ENCODE measurements at regions not wholly inside any gene's neighbourhood (a gene's known extent, or its start where the extent isn't known, plus 50 kb on each side); places are given as distances from the start of the nearest gene placed in this dataset.

DNA sequence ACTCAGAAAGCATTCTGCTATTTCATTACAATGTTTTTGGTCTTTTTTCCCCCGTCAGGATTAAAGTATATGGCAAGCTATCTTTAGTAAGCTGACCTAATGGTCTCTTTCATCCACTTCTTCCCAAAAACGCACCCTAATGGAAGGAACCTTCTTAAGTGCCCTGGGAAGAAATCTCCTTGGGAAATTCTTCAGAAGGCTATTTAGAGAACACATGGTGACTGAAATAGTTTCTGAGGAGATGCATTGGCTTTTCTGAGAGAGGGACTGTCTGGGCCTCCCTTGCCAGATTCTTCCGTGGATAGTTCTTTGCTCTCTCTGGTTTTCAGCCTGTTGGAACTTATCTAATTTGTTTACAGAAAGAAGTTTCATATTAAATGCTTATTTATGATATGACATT is 524.1 kb upstream of the MEF2C start:
- DNase-seq (ENCODE audit: low spot score), result no peak

DNA sequence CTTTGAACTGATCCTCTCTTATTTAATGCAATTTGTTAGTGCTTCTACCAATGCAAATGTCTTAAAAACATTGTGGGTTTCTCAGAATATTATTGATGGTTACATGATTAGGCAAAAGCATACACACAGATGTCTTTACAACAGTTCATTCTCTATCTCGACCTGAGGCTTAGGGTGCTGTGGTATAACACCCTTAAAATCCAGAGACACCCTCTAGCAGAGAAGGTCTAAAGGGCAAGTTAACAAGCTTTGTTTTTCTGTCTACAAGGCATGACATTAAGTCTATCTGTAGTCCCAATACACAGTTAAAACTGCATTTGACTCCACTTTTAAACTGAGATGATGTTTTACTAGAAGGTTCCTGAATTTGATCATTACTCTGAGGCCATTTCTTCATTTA is 518.7 kb upstream of the MEF2C start:
- DNase-seq (ENCODE audit: low spot score), result no peak

DNA sequence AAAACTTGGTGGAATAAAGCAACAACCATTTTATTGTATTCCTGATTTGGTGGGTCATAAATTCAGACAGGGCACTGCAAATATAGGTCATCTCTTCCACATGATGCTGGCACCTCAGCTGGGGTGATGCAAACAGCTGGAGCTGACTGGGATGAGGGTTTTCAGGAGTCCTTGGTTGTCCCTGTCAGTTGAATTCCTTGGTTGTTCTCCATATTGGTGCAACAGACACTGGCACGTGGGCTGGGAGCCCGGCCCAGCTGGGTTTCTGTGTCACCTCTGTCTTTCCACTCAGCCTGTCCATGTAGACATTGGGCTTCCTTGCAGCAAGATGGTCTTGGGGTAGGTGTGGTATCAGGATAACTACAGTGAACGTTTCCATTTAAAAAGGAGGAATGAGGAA is 518.0 kb upstream of the MEF2C start:
- DNase-seq (ENCODE audit: low spot score), result no peak

DNA sequence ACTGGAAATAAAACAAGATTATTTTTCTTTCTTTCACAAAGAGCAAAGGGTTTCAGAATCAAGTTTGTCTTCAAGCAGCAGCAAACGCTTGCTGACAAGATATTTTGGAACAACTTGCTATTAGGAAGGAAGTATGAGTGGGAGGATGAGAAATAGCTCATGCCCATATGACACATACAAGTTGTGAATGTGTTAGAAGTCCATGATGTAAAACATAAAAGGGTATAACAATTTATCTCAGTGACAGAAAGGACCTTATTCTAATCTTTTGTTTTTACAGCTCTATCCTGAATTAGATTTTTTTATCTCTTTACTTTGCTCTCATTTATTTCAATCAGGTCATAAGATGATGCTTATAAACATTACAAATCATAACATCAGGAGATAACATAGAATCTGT is 516.6 kb upstream of the MEF2C start:
- no peak for DNase-seq (ENCODE audit: low spot score)

DNA sequence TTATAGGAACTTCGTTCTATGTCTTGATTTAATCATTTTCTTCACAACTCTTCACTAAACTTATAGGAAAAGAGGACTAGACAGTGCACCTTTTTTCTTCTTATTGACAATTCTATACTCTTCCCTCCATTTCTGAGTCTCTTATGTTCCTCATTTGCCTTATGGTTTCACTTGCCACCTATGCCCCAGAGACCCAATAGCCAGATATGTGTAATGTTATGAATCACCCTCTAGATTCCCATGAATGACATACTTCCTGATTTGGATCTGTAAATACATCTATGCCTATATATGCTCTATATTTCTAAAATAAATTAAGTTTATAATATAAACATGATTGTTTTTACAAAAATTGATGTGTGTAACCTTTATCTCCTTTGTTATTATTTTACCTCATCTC is 514.1 kb upstream of the MEF2C start:
- DNase-seq (ENCODE audit: low spot score), result no peak

DNA sequence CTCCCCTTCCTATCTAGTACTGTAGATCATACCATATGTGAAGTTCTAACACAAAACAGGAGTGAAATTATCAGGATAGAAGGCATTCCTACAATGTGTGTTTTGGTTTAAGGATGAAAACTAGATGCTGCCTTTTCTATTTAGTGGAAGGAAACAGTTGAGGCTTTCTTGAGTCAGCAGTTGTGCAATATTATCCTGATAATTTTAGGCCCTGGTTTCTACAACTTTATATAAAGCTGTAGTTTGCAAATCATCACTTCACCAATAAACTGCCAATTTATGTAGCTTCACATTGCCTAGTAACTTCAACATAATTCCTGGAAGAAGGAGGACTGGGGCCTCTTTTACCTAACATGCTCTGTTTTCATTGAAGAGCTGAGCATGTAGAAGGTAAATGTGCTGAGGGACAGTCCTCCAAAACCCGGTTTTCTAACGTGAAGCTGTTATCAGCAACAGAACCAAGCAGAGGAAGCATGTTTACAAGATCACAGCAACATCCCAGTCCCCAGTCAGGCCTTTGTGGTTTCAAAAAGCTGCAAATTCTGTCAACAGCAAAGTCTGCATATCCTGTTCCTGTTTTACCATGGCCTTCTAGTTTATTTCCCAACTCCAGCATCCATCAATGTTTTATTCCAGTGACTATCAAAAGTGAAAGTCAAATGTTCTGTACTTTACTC is 513.4 kb upstream of the MEF2C start:
- no peak for DNase-seq (ENCODE audit: low spot score)

DNA sequence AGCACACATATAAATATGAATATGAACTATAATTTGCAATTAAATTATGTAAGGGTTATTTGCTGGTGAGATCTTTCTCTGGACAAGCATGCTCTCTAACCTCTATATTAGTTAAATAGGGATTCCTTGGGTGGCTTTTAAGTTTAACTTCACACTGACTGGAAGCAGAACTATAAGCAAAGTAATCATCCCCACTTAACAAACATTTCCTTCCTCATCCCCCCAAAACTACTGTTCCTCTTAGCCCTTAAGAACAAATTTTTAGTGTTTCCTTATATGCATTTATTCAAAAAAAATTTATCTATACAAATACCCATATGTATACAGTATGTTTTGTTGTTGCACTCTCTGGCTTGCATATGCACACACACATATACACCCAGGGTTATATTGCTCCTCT is 512.1 kb upstream of the MEF2C start:
- DNase-seq (ENCODE audit: low spot score), result no peak

DNA sequence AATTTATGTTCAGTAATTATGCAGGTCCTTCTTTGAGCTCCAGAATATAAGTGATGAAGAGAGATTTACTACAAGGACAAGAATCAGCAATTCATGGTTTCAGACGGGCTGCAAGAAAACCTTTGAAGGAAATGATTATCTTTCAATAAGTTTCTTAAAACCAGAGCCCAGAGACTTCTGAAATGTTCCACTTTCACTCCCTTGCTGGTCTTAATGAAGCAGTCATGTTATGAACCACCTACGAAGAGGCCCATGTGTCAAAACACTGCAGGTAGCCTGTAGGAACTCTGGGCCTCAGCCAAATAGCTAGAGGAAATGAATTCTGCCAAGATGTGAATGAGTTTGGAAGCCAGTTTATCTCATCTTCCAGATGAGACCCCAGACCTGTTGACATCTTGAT is 505.9 kb upstream of the MEF2C start:
- no peak for DNase-seq (ENCODE audit: low spot score)

DNA sequence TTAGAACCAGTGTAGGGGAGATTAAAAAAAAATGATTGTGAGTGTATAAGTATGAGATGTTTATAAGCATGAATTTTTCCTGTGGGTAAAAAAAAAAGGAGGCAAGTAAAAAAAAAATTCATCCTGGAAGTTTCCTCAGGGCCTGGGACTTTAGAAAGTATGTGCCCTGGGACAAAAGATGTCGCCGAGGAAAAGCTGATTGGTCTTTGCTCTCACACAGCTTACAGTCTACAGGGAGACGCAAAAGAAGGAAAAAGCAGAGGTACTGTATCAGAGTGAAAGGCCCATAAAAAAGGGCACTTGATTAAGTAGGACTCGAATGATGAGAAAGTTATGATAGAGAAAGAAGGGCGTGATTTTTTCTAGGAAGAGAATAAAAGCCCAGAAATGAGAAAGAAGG is 501.4 kb upstream of the MEF2C start:
- no peak for DNase-seq (ENCODE audit: low spot score)

DNA sequence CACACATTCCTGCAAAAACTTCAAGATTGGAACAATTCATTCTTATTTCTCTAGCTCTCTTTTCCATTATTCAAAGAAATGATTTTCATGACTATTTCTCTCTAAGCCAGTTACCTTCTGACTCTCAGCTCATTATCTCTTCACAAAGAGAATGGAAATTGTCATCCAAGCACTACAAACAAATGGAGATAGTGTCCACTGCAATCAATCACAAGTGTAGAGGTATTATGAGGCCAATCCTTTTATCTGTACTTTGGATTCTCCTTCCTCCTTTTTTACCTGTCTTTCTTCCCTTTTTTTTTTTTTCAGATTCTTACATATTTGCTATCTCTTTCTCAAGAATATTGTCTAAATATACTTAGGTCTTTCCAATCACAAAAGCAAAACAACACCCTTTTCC is 497.7 kb upstream of the MEF2C start:
- no peak for DNase-seq (ENCODE audit: low spot score)

DNA sequence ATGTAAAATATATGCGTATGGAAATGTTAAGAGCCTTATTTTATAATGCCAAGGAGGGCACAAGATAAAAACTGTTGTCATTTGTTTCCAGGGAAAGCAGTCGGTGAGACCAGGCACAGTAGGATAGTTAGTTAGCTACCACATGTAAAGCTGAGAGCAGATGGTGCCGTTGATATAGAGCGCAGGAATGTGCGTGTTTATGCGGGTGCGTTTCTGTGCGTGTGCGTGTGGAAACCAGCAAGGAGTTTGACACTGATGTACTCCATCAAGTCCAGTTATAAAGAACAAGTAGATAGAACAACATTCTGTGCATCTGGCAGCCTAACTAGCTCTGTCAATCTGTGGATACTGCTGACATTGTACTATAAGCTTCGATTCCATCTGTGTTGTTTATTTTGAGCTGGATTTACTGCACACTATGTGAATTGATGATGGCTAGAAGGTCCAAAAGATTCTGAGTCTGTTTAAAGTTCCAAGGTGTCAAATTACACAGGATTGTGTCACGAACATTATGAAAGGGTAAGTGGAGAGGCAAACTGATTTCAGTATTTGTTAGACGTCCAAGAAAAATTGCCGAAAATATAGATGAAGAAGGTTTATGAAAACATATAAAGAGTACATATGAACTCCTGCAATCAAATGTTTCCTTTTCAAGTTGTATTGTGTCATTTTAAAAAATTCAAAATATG is 494.9 kb upstream of the MEF2C start:
- no peak for DNase-seq (ENCODE audit: low spot score)

DNA sequence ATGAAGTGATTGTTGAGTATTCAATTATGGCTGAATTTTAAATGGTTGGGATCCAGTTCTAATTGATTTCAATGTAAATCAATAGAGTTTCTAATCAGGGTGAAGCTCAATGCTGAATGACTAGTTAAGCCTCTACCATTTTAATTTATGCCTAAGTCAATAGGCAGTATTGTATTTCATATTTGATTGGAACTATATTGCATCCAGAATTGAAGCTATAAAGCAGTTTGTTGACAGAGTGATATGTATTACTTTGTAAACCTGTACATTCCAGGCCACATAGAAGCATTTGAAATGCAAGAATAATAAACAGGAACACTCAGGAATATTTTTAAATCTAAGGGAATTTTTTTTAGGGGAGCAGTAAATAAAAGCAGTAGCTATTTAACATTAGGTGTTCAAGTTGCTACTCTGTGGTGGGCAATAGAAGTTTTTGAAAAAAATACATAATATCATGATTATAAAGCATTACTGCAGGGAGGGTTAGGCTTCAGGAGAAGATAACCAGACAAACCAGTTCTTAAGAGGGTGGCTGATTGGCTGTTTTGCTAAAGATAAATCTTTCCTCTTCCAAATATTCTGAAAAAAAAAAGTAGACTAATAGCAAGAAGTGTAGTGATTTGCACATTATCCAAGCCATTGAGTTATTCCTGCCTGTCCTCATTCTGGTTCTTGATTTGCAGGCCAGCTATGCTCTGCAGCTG is 492.0 kb upstream of the MEF2C start:
- DNase-seq (ENCODE audit: low spot score), result no peak

DNA sequence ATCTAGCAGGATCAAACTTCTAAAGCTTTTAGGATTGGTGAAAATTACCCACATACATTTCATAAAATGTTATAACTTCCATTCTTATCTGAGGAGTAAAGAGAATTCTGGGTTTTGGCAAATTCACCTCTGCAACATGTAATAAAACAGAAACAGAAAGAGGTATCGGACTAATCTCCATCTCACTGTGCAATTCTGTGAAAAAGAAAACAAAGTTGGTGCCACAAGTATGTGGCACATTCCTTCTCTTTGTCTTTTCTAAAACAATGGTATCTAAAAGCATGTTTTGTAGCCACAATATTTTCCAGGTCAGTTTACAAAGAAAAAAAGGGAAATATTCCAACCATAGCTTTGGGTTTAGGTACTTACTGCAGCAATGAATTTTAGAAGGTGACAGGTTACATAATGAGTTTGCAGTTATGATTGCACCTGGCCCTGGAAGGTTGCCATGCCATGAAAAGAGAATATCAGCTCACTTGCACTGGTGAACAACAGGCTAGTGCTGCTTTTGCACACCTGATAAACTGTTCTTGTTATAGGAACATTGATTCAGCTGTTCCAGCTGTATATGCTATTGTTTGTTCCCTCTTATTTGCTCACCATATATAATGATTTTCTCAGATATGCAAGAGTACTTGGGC is 491.3 kb upstream of the MEF2C start:
- DNase-seq (ENCODE audit: low spot score), result no peak

DNA sequence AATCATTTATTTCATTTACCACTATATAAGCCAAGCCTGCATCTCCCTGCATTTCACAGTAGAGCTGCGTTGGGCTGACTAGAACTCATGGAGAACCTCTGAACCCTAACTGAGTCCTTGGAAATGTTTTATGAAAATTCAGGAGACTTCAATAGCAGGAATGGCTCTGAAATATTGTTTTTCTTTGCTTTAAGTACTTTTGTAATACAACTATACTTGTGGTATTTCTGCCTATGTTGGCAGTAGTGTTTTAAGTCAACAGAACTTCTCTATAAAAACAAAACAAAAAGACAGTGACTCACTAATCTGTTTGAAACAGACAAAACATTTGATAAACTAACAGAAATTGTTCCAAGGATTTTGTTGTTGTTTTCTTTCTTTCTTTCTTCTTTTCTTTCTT is 489.2 kb upstream of the MEF2C start:
- DNase-seq (ENCODE audit: low spot score), result no peak

DNA sequence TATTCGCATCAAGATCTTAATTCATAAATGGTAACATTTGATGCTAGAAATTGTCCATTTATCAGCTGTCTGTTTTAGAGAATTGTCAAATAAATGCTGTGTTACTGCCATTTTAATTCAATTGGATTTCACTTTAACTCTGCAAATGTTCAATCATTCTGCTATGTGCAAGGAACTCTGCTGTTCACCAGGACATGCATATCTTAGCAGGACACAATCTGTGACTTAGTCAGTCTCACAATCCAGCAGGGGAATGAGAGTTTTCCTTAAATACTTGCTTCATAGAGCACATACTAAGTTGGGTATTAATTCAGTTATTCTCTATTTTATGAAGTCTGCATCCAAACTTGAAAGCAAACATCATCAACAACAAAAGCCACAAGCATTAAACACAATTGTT is 488.7 kb upstream of the MEF2C start:
- no peak for DNase-seq (ENCODE audit: low spot score)

DNA sequence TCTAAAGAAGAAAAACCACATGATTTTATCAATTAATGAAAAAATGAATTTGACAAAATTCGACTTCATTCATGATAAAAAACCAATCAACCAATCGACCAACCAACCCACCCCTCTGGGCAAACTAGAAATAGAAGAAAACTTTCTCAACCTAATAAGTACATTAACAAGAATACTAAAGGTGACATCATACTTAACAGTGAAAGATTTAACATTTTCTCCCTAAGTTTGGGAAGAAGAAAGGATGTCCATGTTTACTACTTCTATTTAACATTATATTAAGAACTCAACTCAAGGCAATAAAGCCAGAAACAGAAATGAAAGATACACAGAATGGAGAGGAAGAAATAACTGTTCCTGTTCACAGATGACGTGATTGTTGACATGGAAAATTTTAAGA is 476.1 kb upstream of the MEF2C start:
- DNase-seq (ENCODE audit: low spot score), result no peak

DNA sequence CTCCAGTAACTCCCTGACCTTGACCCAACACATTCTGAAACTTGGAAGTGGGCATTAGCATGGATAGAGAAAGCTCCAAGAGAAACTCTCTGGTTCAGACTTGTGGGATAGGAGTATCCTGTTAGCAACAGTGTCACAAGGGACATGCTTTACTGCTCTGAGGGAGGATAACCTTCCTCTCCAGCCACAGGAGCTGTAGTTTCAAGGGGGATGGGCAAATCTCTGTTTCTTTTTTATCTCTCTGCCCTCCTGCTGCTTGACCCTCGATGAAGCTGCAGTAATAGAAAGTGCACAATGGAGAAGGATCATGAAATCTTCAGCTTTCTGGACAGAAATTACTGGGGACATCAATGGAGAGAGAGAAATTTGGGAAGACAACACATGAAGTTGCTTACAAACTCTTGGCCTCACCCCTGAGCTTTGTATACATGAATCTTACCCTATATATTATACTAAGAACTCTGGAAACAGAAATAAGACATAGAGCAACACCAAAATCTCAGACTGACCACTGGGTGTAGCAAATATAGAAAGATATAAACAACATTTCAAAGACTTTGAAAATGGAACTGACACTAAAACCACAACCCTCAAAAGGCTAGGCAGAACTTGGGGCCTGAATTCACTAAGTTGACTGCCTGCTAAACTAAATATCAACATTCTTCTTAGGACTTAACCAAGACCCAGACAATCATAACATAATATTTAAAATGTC is 471.0 kb upstream of the MEF2C start:
- no peak for DNase-seq (ENCODE audit: low spot score)

DNA sequence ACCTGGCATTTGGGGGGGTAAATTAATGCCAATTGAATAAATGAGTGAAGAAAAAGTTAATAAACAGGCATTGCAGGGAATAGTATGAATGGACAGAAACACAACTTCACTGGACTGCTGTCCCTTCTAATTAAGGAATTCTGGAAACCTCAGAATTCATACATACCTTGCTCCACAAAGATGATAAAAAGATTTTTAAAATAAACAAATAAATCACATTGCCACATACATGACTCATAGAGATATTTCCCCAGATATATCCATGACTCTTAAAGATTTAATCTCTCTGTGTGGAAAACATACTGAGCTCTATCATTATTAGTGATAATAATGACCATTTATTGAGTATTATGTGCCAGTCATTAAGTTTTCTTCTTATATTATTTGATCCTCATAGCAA is 469.0 kb upstream of the MEF2C start:
- no peak for DNase-seq (ENCODE audit: low spot score)

DNA sequence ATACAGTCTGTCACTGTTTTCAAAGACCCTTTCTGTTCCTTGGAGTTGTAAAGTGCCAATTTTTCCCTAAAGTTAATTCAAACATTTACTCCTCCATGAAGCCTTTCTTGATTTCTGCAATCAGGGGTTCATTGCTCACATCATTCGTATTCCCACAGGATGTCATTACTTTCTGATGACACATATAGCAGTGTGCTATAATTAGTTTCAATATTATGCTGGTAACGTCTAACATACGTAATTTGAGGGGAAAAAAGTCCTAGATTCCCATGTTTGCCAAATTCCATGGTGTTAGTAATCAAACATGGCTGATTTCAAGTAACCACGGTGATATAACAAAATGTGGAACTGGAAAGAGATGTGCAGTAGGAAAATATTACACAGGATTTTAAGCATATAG is 468.2 kb upstream of the MEF2C start:
- peak; percentile 9 for DNase-seq (ENCODE audit: low spot score)

DNA sequence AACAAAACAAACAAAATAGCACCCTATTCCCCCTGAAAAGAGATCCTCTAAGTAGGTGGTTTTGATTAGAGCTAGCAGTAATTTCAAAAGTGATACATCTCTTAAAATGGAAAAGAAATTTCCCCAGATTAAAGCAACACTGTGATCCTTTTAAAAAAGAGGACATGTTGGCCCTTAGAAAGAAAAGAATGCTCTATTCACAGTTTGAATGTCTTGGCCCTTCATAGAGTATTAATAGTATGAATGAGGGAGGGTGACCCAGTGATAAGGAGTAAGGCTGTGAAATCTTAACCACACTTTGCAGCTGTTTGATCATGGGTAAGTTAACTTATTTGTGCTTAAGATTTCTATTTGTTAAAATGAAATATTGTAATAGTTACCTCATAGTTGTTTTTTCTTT is 467.7 kb upstream of the MEF2C start:
- no peak for DNase-seq (ENCODE audit: low spot score)

DNA sequence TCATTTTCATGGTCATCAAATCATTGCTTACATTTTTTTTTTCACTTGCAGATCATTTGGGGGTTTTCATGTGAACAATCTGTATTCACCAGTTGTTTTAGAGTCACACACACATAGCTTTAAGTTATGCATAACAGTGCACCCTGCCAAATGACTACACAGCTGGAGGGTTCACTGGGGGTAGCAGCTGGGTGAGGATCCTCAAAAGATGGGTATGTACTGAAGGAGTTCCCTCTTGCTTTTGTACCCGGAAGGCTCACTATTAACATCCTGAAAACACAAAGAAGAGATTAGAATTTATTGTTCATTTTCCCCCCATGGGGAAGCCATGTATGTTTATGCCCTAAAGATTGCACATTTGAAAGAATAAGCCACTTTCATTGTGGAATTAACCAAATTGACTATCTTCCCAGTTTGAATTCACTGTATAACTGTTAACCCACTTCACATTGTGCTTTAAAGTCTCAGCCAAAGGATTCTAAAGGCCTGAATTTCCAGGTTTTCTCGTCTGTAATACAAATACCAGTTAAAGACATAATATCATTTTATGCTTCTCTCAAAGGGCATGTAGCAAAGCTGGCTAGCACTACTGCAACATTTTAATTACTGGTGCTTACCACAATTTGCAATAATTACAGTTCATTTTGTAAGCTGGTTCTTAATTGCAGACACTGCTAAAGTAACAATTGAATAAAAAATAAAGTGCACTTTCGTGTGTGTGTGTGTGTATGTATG is 466.4 kb upstream of the MEF2C start:
- no peak for DNase-seq (ENCODE audit: low spot score)

DNA sequence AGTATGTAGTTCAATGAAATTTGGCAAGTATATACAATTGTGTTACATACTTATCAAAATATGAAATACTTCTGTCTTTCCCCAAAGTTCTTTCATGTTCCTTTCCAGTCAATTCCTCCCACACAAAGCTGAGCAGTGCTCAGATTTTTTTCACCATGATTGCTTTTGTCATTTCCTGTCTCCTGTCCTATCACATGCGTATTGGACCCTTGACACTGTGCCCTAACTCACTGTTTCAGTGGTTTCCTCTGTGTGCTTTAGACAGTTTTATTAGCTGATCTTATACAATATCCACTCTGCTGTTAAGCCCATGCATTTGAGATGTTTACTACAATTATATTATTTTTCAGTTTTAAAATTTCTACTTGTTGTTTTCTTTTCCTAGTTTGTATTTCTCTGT is 463.6 kb upstream of the MEF2C start:
- DNase-seq (ENCODE audit: low spot score), result no peak

All from AG08396 (cell line).